ENCODE measurements at regions not wholly inside any gene's neighbourhood (a gene's known extent, or its start where the extent isn't known, plus 50 kb on each side); places are given as distances from the start of the nearest gene placed in this dataset.

GRCh38 chr9:96135753-96136290 is 166.2 kb downstream of the HSD17B3 start:
- TF ChIP-seq EZH2 (IDR thresholded peaks at IDR 0.05; ENCODE audit: low read length) (no peak), CTCF (optimal IDR thresholded peaks at IDR 0.05 in 1 of 3, IDR thresholded peaks at IDR 0.05 in 1 of 3, conservative IDR thresholded peaks at IDR 0.05 in 1 of 3; ENCODE audit: extremely low read depth in 1 of 3, insufficient read depth in 2 of 3, low read length in 3 of 3) (no peak)

Measured in keratinocyte (primary cell).